ENCODE measurements at regions not wholly inside any gene's neighbourhood (a gene's known extent, or its start where the extent isn't known, plus 50 kb on each side); places are given as distances from the start of the nearest gene placed in this dataset.

- DNase-seq (ENCODE audit: low read depth, low spot score) (no peak), ATAC-seq (no peak)
- no peaks in the 10 kb centered on the region; the same call in 1 of the 2 replicates for H3K27me3 ChIP-seq (ENCODE audit: control insufficient read depth, insufficient read depth, low read length)
- H3K9me3 ChIP-seq (ENCODE audit: control insufficient read depth, insufficient read depth, low read depth, low read length), result no peaks in the 10 kb centered on the region
- no peaks in the 10 kb centered on the region for H3K36me3 ChIP-seq (ENCODE audit: control insufficient read depth, insufficient read depth, low read length)
- no peak overlapping the region for H3K27ac ChIP-seq (ENCODE audit: low read length)
- BruUV-seq (replicated peaks), result no TSS peak
- H3K4me1 ChIP-seq (ENCODE audit: control insufficient read depth, insufficient read depth, low read length), result no peaks in the 10 kb centered on the region
- TF ChIP-seq REST (IDR thresholded peaks at IDR 0.05; ENCODE audit: insufficient read depth in 1 of 2, low read depth in 2 of 2, low read length in 1 of 2), result no peak
- no peak for TF ChIP-seq TCF7L2 (IDR thresholded peaks at IDR 0.05; ENCODE audit: low read depth, low read length)
- no peak for TF ChIP-seq POLR2AphosphoS5 (IDR thresholded peaks at IDR 0.05; ENCODE audit: low read depth, low read length)
- TF ChIP-seq, protein P1, sequence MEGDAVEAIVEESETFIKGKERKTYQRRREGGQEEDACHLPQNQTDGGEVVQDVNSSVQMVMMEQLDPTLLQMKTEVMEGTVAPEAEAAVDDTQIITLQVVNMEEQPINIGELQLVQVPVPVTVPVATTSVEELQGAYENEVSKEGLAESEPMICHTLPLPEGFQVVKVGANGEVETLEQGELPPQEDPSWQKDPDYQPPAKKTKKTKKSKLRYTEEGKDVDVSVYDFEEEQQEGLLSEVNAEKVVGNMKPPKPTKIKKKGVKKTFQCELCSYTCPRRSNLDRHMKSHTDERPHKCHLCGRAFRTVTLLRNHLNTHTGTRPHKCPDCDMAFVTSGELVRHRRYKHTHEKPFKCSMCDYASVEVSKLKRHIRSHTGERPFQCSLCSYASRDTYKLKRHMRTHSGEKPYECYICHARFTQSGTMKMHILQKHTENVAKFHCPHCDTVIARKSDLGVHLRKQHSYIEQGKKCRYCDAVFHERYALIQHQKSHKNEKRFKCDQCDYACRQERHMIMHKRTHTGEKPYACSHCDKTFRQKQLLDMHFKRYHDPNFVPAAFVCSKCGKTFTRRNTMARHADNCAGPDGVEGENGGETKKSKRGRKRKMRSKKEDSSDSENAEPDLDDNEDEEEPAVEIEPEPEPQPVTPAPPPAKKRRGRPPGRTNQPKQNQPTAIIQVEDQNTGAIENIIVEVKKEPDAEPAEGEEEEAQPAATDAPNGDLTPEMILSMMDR (IDR thresholded peaks at IDR 0.05), result no peak
- no peak for TF ChIP-seq SIN3A (IDR thresholded peaks at IDR 0.05; ENCODE audit: borderline replicate concordance, insufficient read depth, low read depth, low read length)
- CTCF ChIA-PET, result no interaction called here
- intact Hi-C loops (cut with micrococcal nuclease; ENCODE audit: unreplicated experiment) (no loop called here), in situ Hi-C loops (cut with HindIII; ENCODE audit: low pct_unique_long_range_greater_than_20kb, low sequenced_read_pairs) (no loop called here)
- H3K4me3 ChIP-seq (ENCODE audit: low read depth in 2 of 2, low read length in 2 of 2), result no peak overlapping the region
- POLR2A ChIA-PET, result no interaction called here
Measured at GRCh38 chr9:135263511-135263910, 176.0 kb downstream of the OLFM1 start.

- POLR2A ChIA-PET, result no interaction called here
- no TSS peak for BruUV-seq (replicated peaks)
- Histone ChIP-seq H3K4me1 (ENCODE audit: control insufficient read depth, insufficient read depth, low read length) (no peaks in the 10 kb centered on the region), H3K27me3 (ENCODE audit: control insufficient read depth, insufficient read depth, low read length) (no peaks in the 10 kb centered on the region; the same call in 1 of the 2 replicates), H3K9me3 (ENCODE audit: control insufficient read depth, insufficient read depth, low read depth, low read length) (no peaks in the 10 kb centered on the region), H3K27ac (ENCODE audit: low read length) (no peak overlapping the region), H3K36me3 (ENCODE audit: control insufficient read depth, insufficient read depth, low read length) (no peaks in the 10 kb centered on the region), H3K4me3 (ENCODE audit: low read depth in 2 of 2, low read length in 2 of 2) (no peak overlapping the region)
- CTCF ChIA-PET, result no interaction called here
- TF ChIP-seq, protein P1 (IDR thresholded peaks at IDR 0.05), result no peak
- TF ChIP-seq SIN3A (IDR thresholded peaks at IDR 0.05; ENCODE audit: borderline replicate concordance, insufficient read depth, low read depth, low read length), result no peak
- TF ChIP-seq POLR2AphosphoS5 (IDR thresholded peaks at IDR 0.05; ENCODE audit: low read depth, low read length), result no peak
- no peak for TF ChIP-seq REST (IDR thresholded peaks at IDR 0.05; ENCODE audit: insufficient read depth in 1 of 2, low read depth in 2 of 2, low read length in 1 of 2)
- TF ChIP-seq TCF7L2 (IDR thresholded peaks at IDR 0.05; ENCODE audit: low read depth, low read length), result no peak
- ATAC-seq, result no peak
- in situ Hi-C loops (cut with HindIII; ENCODE audit: low pct_unique_long_range_greater_than_20kb, low sequenced_read_pairs), result no loop called here
- no peak for DNase-seq (ENCODE audit: low read depth, low spot score)
- intact Hi-C loops (cut with micrococcal nuclease; ENCODE audit: unreplicated experiment), result no loop called here
Measured at GRCh38 chr9:135265931-135266330, 178.5 kb downstream of the OLFM1 start.
